MM.1S (cell line): ENCODE measurements at regions not wholly inside any gene's neighbourhood (a gene's known extent, or its start where the extent isn't known, plus 50 kb on each side); places are given as distances from the start of the nearest gene placed in this dataset.
"Not testable (repeated sequence)": the region's sequence is repeated elsewhere in the genome, so short reads cannot be mapped to it uniquely, and the experiment has no call there.

Source experiments
- DNase-seq: peaks from one replicate; pipeline ENCODE4 v3.0.0-alpha.2; 2015
- H2AFZ ChIP-seq: fragments of 300-600 bp; sonication (generic); 2 replicates; pipeline ENCODE4 v1.6.0; 2016; ENCODE audit warnings: antibody characterized with exemption, low read length
- H3F3A ChIP-seq: fragments of 300-600 bp; sonication (generic); 2 replicates; pipeline ENCODE4 v1.6.1; 2016; ENCODE audit warnings: mild to moderate bottlenecking, antibody characterized with exemption, low read length, moderate library complexity, mixed read lengths; ENCODE audit not compliant: insufficient read depth
- H3K27ac ChIP-seq: fragments of 300-600 bp; sonication (generic); 2 replicates; pipeline ENCODE4 v1.5.1; 2016; ENCODE audit warnings: mild to moderate bottlenecking, low read length
- H3K27me3 ChIP-seq: fragments of 300-600 bp; sonication (generic); replicated peaks from 2 replicates; pipeline ENCODE4 v1.6.0; 2016; ENCODE audit warnings: low read length; ENCODE audit not compliant: insufficient read depth
- H3K36me3 ChIP-seq: fragments of 300-600 bp; sonication (generic); replicated peaks from 2 replicates; pipeline ENCODE4 v1.6.1; 2016; ENCODE audit warnings: mild to moderate bottlenecking, low read length, mixed read lengths; ENCODE audit not compliant: insufficient read depth
- H3K4me1 ChIP-seq: fragments of 300-600 bp; sonication (generic); 2 replicates; pipeline ENCODE4 v1.6.1; 2016; ENCODE audit warnings: low read length, mixed read lengths
- H3K4me2 ChIP-seq: fragments of 300-600 bp; sonication (generic); 2 replicates; pipeline ENCODE4 v1.6.0; 2016; ENCODE audit warnings: low read depth, low read length
- H3K4me3 ChIP-seq: fragments of 300-600 bp; sonication (generic); 2 replicates; pipeline ENCODE4 v1.5.1; 2016; ENCODE audit warnings: low read length, mixed read lengths
- H3K79me2 ChIP-seq: fragments of 300-600 bp; sonication (generic); 2 replicates; pipeline ENCODE4 v1.6.1; 2016; ENCODE audit warnings: mixed run types, low read length, mixed read lengths
- H3K9ac ChIP-seq: fragments of 300-600 bp; sonication (generic); 2 replicates; pipeline ENCODE4 v1.6.1; 2016; ENCODE audit warnings: low read length, mixed read lengths
- H3K9me2 ChIP-seq: fragments of 300-600 bp; sonication (generic); replicated peaks from 2 replicates; pipeline ENCODE4 v1.6.1; 2016; ENCODE audit warnings: mild to moderate bottlenecking, low read length, mixed read lengths; ENCODE audit not compliant: insufficient read depth
- H3K9me3 ChIP-seq: fragments of 300-600 bp; sonication (generic); replicated peaks from 2 replicates; pipeline ENCODE4 v1.6.1; 2016; ENCODE audit warnings: mild to moderate bottlenecking, low read length, mixed read lengths; ENCODE audit not compliant: insufficient read depth
- H4K20me1 ChIP-seq: fragments of 300-600 bp; sonication (generic); 2 replicates; pipeline ENCODE4 v1.6.1; 2016; ENCODE audit warnings: mild to moderate bottlenecking, low read length, moderate library complexity, mixed read lengths; ENCODE audit not compliant: insufficient read depth
- EZH2 ChIP-seq: fragments of 300-600 bp; sonication (generic); optimal IDR thresholded peaks from 2 replicates; pipeline ENCODE3; 2017; ENCODE audit warnings: low read depth, mild to moderate bottlenecking, antibody characterized with exemption, low read length, mixed read lengths
- EZH2phosphoT487 ChIP-seq: fragments of 300-600 bp; sonication (generic); IDR thresholded peaks from 2 replicates; pipeline ENCODE4 v1.6.1; 2018; ENCODE audit warnings: antibody characterized with exemption, low read length
- TF ChIP-seq, protein P1 (sequence below): fragments of 300-600 bp; sonication (generic); IDR thresholded peaks from 2 replicates; pipeline ENCODE4 v1.5.1; 2016; ENCODE audit warnings: antibody characterized with exemption, low read length, mixed read lengths

DNA sequence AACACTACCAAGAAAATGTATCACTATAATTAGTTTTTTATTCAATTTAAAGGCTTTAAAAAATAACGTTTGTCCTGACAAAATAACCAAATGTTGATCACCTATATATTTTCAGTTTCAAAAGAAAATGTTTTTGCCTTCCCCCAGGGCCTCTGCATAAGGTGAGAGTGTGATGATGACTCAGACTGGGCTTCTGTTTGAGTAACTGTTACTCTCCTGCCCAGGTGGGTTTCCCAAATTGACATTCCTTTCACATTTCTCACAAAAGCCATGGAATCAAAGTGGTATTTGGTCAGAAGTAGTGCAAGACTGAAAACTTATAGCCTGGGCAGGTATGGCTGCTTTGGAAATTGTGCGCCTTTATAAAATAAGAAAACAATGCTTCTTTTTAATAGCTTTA lies 180.6 kb downstream of the COG6 start:
- Histone ChIP-seq H3K9me2 (no peaks in the 10 kb centered on the region), H3K9ac (no peak overlapping the region), H3K4me1 (no peaks in the 10 kb centered on the region), H3K27ac (no peak overlapping the region), H3F3A (no peaks in the 10 kb centered on the region), H3K79me2 (no peaks in the 10 kb centered on the region), H3K27me3 (no peaks in the 10 kb centered on the region), H3K36me3 (no peaks in the 10 kb centered on the region), H3K4me2 (no peak overlapping the region), H3K9me3 (no peaks in the 10 kb centered on the region), H2AFZ (no peak overlapping the region), H4K20me1 (no peaks in the 10 kb centered on the region), H3K4me3 (no peak overlapping the region)
- no peak for DNase-seq
- TF ChIP-seq EZH2 = no peak
- TF ChIP-seq EZH2phosphoT487 = no peak
- TF ChIP-seq, protein P1, sequence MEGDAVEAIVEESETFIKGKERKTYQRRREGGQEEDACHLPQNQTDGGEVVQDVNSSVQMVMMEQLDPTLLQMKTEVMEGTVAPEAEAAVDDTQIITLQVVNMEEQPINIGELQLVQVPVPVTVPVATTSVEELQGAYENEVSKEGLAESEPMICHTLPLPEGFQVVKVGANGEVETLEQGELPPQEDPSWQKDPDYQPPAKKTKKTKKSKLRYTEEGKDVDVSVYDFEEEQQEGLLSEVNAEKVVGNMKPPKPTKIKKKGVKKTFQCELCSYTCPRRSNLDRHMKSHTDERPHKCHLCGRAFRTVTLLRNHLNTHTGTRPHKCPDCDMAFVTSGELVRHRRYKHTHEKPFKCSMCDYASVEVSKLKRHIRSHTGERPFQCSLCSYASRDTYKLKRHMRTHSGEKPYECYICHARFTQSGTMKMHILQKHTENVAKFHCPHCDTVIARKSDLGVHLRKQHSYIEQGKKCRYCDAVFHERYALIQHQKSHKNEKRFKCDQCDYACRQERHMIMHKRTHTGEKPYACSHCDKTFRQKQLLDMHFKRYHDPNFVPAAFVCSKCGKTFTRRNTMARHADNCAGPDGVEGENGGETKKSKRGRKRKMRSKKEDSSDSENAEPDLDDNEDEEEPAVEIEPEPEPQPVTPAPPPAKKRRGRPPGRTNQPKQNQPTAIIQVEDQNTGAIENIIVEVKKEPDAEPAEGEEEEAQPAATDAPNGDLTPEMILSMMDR = no peak

DNA sequence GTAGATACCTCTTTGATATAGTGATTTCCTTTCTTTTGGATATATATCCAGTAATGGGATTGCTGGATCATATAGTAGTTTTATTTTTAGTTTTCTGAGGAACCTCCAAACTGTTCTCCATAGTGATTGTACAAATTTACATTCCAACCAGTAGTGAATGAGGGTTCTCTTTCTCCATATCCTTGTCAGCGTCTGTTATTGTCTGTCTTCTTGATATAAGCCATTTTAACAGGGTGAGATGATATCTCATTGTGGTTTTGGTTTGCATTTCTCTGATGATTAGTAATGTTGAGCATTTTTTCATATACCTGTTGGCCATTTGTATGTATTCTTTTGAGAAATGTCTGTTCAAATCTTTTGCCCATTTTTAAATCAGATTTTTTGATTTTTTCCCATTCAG lies 182.4 kb downstream of the COG6 start:
- not testable (repeated sequence) for H2AFZ ChIP-seq, H3K4me2 ChIP-seq, H4K20me1 ChIP-seq, H3K36me3 ChIP-seq, H3K4me1 ChIP-seq, H3K79me2 ChIP-seq, DNase-seq, H3K9ac ChIP-seq, H3K4me3 ChIP-seq, H3K27me3 ChIP-seq, H3K9me3 ChIP-seq, H3F3A ChIP-seq, H3K27ac ChIP-seq, H3K9me2 ChIP-seq

DNA sequence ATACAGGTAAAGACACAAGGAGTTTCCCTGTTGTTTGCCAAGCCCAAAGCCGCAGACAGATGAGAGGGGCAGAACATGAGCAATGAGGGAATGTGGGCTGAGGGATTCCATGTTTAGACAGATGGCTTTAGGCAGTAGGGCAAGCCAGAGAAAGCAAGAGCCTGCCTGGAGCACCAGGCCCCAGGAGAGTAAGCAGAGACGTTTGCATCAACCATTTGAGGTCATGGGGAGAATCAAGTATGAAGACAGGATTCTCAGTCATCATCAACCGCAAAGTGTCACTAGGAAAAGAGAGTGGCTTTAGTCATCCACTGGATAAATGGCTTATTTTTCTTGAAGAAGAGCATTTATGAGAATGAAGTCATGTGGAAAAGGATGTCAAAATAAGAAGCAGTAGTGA lies 184.7 kb downstream of the COG6 start:
- no peaks in the 10 kb centered on the region for H3K4me1 ChIP-seq
- H3K9me3 ChIP-seq = no peaks in the 10 kb centered on the region
- no peaks in the 10 kb centered on the region for H3K36me3 ChIP-seq
- H3K9ac ChIP-seq = no peak overlapping the region
- no peak overlapping the region for H3K4me3 ChIP-seq
- no peaks in the 10 kb centered on the region for H4K20me1 ChIP-seq
- no peak for DNase-seq
- H3K27ac ChIP-seq = no peak overlapping the region
- no peak overlapping the region for H2AFZ ChIP-seq
- TF ChIP-seq, protein P1 = no peak
- no peaks in the 10 kb centered on the region for H3K79me2 ChIP-seq
- no peaks in the 10 kb centered on the region for H3F3A ChIP-seq
- no peaks in the 10 kb centered on the region for H3K9me2 ChIP-seq
- no peak overlapping the region for H3K4me2 ChIP-seq
- H3K27me3 ChIP-seq = no peaks in the 10 kb centered on the region

DNA sequence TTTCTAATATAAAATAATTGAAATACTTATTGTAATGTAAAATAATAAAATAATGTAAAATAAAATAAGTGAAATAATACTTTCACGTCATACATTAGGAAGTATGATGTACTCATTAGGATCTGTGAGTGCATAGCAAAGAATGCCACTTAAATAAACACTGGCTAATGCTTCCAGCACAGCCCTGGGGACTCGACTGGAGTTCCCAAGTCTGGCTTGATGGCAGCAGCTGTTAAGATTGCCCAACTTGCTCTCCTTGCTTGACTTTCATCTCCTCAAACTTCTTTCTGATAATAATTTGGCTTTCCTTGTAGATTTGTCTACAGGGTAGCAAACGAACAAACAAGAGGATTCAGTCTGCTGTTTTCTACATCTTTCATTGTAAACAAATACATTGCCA lies 191.9 kb downstream of the COG6 start:
- Histone ChIP-seq H3K79me2 (no peaks in the 10 kb centered on the region), H4K20me1 (no peaks in the 10 kb centered on the region), H3K9me3 (no peaks in the 10 kb centered on the region), H3K4me1 (no peaks in the 10 kb centered on the region), H3F3A (no peaks in the 10 kb centered on the region), H3K36me3 (no peaks in the 10 kb centered on the region), H3K4me2 (no peak overlapping the region), H3K27me3 (no peaks in the 10 kb centered on the region), H3K4me3 (no peak overlapping the region), H3K9ac (no peak overlapping the region), H3K9me2 (no peaks in the 10 kb centered on the region), H2AFZ (no peak overlapping the region), H3K27ac (no peak overlapping the region)
- TF ChIP-seq EZH2phosphoT487 (no peak), EZH2 (no peak)
- TF ChIP-seq, protein P1 = no peak
- no peak for DNase-seq
